H1 (cell line): ENCODE measurements at regions not wholly inside any gene's neighbourhood (a gene's known extent, or its start where the extent isn't known, plus 50 kb on each side); places are given as distances from the start of the nearest gene placed in this dataset.

Experiments
- CTBP2 ChIP-seq: IDR thresholded peaks from 2 replicates; pipeline ENCODE4 v1.7.0; 2011; ENCODE audit warnings: borderline replicate concordance, mild to moderate bottlenecking, moderate library complexity, mixed read lengths, low read length; ENCODE audit not compliant: insufficient read depth, insufficient read length
- POLR2A ChIP-seq, 2 experiments: IDR thresholded peaks; 1 replicate in 1 of 2; 2 replicates in 1 of 2; pipeline ENCODE4 v1.6.1; 2011; ENCODE audit warnings: low read depth in 2 of 2, low read length in 2 of 2, mild to moderate bottlenecking in 2 of 2; ENCODE audit errors: control extremely low read depth in 1 of 2
- SRF ChIP-seq: IDR thresholded peaks from 2 replicates; pipeline ENCODE4 v1.6.1; 2011; ENCODE audit warnings: mild to moderate bottlenecking, low read depth, low read length, moderate library complexity
- TAF1 ChIP-seq: IDR thresholded peaks from 2 replicates; pipeline ENCODE4 v1.6.1; 2011; ENCODE audit warnings: mild to moderate bottlenecking, low read depth, low read length

DNA sequence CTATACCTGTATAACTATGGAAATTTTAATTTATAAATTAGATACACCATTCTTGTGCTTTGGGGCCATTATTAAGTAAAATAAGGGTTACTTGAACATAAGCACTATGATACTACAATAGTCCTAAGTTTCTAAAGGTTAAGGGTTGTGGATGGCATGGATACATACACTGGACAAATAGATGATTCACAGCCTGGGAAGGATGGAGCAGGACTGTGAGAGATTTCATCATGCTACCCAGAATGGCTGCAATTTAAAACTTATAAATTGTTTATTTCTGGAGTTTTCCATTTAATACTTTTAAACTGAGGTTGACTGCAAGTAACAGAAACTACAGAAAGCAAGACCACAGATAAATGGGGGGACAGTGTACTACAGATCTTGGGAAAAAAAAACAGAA lies 295.8 kb upstream of the ZNF804A start (continued):
- TF ChIP-seq CTBP2 (no peak), POLR2A (IDR thresholded peaks at IDR 0.05; ENCODE audit: control extremely low read depth in 1 of 2, low read depth in 2 of 2, low read length in 2 of 2) (no peak), SRF (no peak), TAF1 (no peak)
